SK-N-SH treated with all-trans-retinoic acid at 6 μM for 48 hours (cell line): ENCODE measurements at regions not wholly inside any gene's neighbourhood (a gene's known extent, or its start where the extent isn't known, plus 50 kb on each side); places are given as distances from the start of the nearest gene placed in this dataset.

ENCODE experiments used
- ATAC-seq: fragments of 200-7000 bp; cut with Tn5 transposase; 3 replicates; pipeline ENCODE4 v1.9.1; 2020; ENCODE audit warnings: mild to moderate bottlenecking, moderate library complexity
- ARNTL ChIP-seq: fragments of 450-650 bp; formaldehyde crosslinking; IDR thresholded peaks from 2 replicates; pipeline ENCODE4 v1.5.0; 2020; ENCODE audit warnings: low read depth, mild to moderate bottlenecking, moderate library complexity, borderline replicate concordance
- BACH2 ChIP-seq: fragments of 250-450 bp; sonication (Bioruptor Pico); IDR thresholded peaks from 2 replicates; pipeline ENCODE4 v1.9.0; 2021; ENCODE audit warnings: mild to moderate bottlenecking, borderline replicate concordance
- CREB5 ChIP-seq: fragments of 250-450 bp; sonication (Bioruptor Pico); IDR thresholded peaks from 2 replicates; pipeline ENCODE4 v1.5.1; 2020; ENCODE audit warnings: low read depth, mild to moderate bottlenecking, moderate library complexity
- CSDC2 ChIP-seq: fragments of 250-450 bp; sonication (Bioruptor Pico); IDR thresholded peaks from 2 replicates; pipeline ENCODE4 v1.5.0; 2020; ENCODE audit warnings: mild to moderate bottlenecking, moderate library complexity
- CSRNP3 ChIP-seq: fragments of 250-450 bp; sonication (Bioruptor Pico); IDR thresholded peaks from 2 replicates; pipeline ENCODE4 v1.5.1; 2021; ENCODE audit warnings: mild to moderate bottlenecking, moderate library complexity
- ESRRG ChIP-seq: fragments of 250-450 bp; sonication (Bioruptor Pico); IDR thresholded peaks from 2 replicates; pipeline ENCODE4 v1.6.1; 2021; ENCODE audit warnings: mild to moderate bottlenecking
- GLIS3 ChIP-seq: fragments of 250-450 bp; sonication (Bioruptor Pico); IDR thresholded peaks from 2 replicates; pipeline ENCODE4 v1.5.0; 2020; ENCODE audit warnings: mild to moderate bottlenecking, moderate library complexity
- ISL1 ChIP-seq: fragments of 250-450 bp; sonication (Bioruptor Pico); IDR thresholded peaks from 2 replicates; pipeline ENCODE4 v2.1.2; 2022; ENCODE audit warnings: mild to moderate bottlenecking, moderate library complexity
- PPARA ChIP-seq: fragments of 250-450 bp; sonication (Bioruptor Pico); IDR thresholded peaks from 2 replicates; pipeline ENCODE4 v1.5.0; 2020; ENCODE audit warnings: mild to moderate bottlenecking, borderline replicate concordance
- RARB ChIP-seq: fragments of 250-450 bp; sonication (Bioruptor Pico); IDR thresholded peaks from 2 replicates; pipeline ENCODE4 v1.8.0; 2021; ENCODE audit warnings: mild to moderate bottlenecking, moderate library complexity
- TOX ChIP-seq: fragments of 250-450 bp; sonication (Bioruptor Pico); IDR thresholded peaks from 2 replicates; pipeline ENCODE4 v1.8.0; 2021; ENCODE audit warnings: mild to moderate bottlenecking, moderate library complexity, borderline replicate concordance
- ZC3H10 ChIP-seq: fragments of 250-450 bp; sonication (Bioruptor Pico); IDR thresholded peaks from 2 replicates; pipeline ENCODE4 v1.5.1; 2021; ENCODE audit warnings: mild to moderate bottlenecking, moderate library complexity
- ZFP3 ChIP-seq: fragments of 250-450 bp; sonication (Bioruptor Pico); IDR thresholded peaks from 2 replicates; pipeline ENCODE4 v1.5.0; 2020; ENCODE audit warnings: mild to moderate bottlenecking, moderate library complexity
- ZFP30 ChIP-seq: fragments of 450-650 bp; formaldehyde crosslinking; IDR thresholded peaks from 2 replicates; pipeline ENCODE4 v1.5.0; 2022; ENCODE audit warnings: mild to moderate bottlenecking, moderate library complexity
- ZNF565 ChIP-seq: fragments of 450-650 bp; formaldehyde crosslinking; conservative IDR thresholded peaks from 2 replicates; pipeline ENCODE4 v1.5.0; 2020; ENCODE audit warnings: low read depth, mild to moderate bottlenecking, moderate library complexity
- ZNF8 ChIP-seq: fragments of 450-650 bp; formaldehyde crosslinking; IDR thresholded peaks from 2 replicates; pipeline ENCODE4 v1.5.0; 2020; ENCODE audit warnings: mild to moderate bottlenecking, moderate library complexity
- TF ChIP-seq, protein P1 (sequence below): fragments of 250-450 bp; sonication (Bioruptor Pico); IDR thresholded peaks from 2 replicates; pipeline ENCODE4 v1.8.0; 2021; ENCODE audit warnings: low read depth, mild to moderate bottlenecking, moderate library complexity, borderline replicate concordance
- TF ChIP-seq, protein P2 (sequence below): fragments of 250-450 bp; sonication (Bioruptor Pico); IDR thresholded peaks from 2 replicates; pipeline ENCODE4 v1.5.0; 2020; ENCODE audit warnings: mild to moderate bottlenecking, moderate library complexity
- TF ChIP-seq, protein P3 (sequence below): fragments of 250-450 bp; sonication (Bioruptor Pico); IDR thresholded peaks from 2 replicates; pipeline ENCODE4 v1.8.0; 2020; ENCODE audit warnings: mild to moderate bottlenecking, moderate library complexity, borderline replicate concordance

DNA sequence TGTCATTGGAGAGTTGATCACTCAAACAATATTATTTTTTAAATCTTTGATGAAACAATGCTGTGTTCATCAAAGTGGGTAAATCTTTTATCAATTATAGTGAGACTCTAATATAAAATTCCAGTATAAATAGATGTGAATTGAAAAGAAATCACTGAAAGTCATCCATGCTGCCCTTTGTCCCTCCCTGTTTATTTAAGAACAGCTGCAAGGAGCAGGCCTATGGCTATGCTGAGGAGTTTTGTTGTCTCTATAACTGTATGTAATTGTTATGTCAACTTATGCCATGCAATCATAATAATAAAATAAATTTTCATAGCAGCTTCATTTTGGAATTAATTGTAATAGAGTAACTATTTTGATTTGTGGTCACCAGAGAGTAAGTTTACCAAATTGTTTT lies 1272.4 kb upstream of the ADGRL4 start:
- no peak for ATAC-seq
- TF ChIP-seq ZNF565 (CRISPR knock-in tag) = no peak
- TF ChIP-seq, protein P1, sequence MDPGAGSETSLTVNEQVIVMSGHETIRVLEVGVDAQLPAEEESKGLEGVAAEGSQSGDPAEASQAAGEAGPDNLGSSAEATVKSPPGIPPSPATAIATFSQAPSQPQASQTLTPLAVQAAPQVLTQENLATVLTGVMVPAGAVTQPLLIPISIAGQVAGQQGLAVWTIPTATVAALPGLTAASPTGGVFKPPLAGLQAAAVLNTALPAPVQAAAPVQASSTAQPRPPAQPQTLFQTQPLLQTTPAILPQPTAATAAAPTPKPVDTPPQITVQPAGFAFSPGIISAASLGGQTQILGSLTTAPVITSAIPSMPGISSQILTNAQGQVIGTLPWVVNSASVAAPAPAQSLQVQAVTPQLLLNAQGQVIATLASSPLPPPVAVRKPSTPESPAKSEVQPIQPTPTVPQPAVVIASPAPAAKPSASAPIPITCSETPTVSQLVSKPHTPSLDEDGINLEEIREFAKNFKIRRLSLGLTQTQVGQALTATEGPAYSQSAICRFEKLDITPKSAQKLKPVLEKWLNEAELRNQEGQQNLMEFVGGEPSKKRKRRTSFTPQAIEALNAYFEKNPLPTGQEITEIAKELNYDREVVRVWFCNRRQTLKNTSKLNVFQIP (CRISPR knock-in tag) = no peak
- TF ChIP-seq ISL1 (CRISPR knock-in tag) = no peak
- TF ChIP-seq RARB (CRISPR knock-in tag) = no peak
- no peak for TF ChIP-seq BACH2 (CRISPR knock-in tag)
- no peak for TF ChIP-seq GLIS3
- no peak for TF ChIP-seq ZFP30 (CRISPR knock-in tag)
- TF ChIP-seq ZC3H10 (CRISPR knock-in tag) = no peak
- TF ChIP-seq ZNF8 (CRISPR knock-in tag) = no peak
- TF ChIP-seq, protein P2, sequence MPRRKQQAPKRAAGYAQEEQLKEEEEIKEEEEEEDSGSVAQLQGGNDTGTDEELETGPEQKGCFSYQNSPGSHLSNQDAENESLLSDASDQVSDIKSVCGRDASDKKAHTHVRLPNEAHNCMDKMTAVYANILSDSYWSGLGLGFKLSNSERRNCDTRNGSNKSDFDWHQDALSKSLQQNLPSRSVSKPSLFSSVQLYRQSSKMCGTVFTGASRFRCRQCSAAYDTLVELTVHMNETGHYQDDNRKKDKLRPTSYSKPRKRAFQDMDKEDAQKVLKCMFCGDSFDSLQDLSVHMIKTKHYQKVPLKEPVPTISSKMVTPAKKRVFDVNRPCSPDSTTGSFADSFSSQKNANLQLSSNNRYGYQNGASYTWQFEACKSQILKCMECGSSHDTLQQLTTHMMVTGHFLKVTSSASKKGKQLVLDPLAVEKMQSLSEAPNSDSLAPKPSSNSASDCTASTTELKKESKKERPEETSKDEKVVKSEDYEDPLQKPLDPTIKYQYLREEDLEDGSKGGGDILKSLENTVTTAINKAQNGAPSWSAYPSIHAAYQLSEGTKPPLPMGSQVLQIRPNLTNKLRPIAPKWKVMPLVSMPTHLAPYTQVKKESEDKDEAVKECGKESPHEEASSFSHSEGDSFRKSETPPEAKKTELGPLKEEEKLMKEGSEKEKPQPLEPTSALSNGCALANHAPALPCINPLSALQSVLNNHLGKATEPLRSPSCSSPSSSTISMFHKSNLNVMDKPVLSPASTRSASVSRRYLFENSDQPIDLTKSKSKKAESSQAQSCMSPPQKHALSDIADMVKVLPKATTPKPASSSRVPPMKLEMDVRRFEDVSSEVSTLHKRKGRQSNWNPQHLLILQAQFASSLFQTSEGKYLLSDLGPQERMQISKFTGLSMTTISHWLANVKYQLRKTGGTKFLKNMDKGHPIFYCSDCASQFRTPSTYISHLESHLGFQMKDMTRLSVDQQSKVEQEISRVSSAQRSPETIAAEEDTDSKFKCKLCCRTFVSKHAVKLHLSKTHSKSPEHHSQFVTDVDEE = no peak
- no peak for TF ChIP-seq CSRNP3 (CRISPR knock-in tag)
- TF ChIP-seq ZFP3 (CRISPR knock-in tag) = no peak
- TF ChIP-seq ARNTL = no peak
- no peak for TF ChIP-seq CREB5 (CRISPR knock-in tag)

DNA sequence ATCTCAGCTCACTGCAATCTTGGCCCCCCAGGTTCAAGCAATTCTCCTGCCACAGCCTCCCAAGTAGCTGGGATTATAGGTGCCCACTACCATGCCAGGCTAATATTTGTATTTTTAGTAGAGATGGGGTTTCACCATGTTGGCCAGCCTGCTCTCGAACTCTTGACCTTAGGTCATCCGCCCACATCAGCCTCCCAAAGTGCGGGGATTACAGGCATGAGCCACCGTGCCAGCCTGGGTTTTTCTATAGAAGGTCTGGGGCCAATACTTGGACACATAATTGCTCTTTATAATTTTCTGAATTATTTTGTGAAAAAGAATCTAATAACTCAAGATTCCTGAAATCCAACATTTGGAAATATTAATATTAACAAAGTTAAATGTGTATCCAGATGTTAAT lies 1267.7 kb upstream of the ADGRL4 start:
- TF ChIP-seq, protein P1 (CRISPR knock-in tag) = no peak
- TF ChIP-seq CSDC2 (CRISPR knock-in tag) (no peak), ZFP3 (CRISPR knock-in tag) (no peak), ESRRG (CRISPR knock-in tag) (no peak), ISL1 (CRISPR knock-in tag) (no peak), TOX (CRISPR knock-in tag) (no peak), ZC3H10 (CRISPR knock-in tag) (no peak), PPARA (CRISPR knock-in tag) (no peak)
- TF ChIP-seq, protein P2 = no peak
- TF ChIP-seq, protein P3, sequence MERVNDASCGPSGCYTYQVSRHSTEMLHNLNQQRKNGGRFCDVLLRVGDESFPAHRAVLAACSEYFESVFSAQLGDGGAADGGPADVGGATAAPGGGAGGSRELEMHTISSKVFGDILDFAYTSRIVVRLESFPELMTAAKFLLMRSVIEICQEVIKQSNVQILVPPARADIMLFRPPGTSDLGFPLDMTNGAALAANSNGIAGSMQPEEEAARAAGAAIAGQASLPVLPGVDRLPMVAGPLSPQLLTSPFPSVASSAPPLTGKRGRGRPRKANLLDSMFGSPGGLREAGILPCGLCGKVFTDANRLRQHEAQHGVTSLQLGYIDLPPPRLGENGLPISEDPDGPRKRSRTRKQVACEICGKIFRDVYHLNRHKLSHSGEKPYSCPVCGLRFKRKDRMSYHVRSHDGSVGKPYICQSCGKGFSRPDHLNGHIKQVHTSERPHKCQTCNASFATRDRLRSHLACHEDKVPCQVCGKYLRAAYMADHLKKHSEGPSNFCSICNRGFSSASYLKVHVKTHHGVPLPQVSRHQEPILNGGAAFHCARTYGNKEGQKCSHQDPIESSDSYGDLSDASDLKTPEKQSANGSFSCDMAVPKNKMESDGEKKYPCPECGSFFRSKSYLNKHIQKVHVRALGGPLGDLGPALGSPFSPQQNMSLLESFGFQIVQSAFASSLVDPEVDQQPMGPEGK = no peak
- no peak for ATAC-seq
